HCT116 (cell line): ENCODE measurements at regions not wholly inside any gene's neighbourhood (a gene's known extent, or its start where the extent isn't known, plus 50 kb on each side); places are given as distances from the start of the nearest gene placed in this dataset.

Experiments used
- ATAC-seq: fragments of 200-7000 bp; cut with Tn5 transposase; 2 replicates; pipeline ENCODE4 v1.9.1; 2020; ENCODE audit warnings: mild to moderate bottlenecking, moderate library complexity
- BruUV-seq: library from RNA; stranded (reverse); fragments of 400-500 nt; replicated peaks from 2 replicates; lab custom pipeline; 2021; lab: Mats Ljungman, UMichigan
- CTCF ChIA-PET: fragments of 300-600 bp; sonication (Branson Sonifier 250); formaldehyde crosslinking; loops from one replicate; lab custom pipeline; 2021; ENCODE audit warnings: antibody characterized with exemption; lab: Charles Lee
- POLR2A ChIA-PET: fragments of 300-600, 350-600 bp; sonication (Branson Sonifier 250); formaldehyde crosslinking; loops from one replicate; lab custom pipeline; 2021; ENCODE audit warnings: antibody characterized with exemption; lab: Charles Lee
- RAD21 ChIA-PET, 2 experiments: fragments of 300-600 bp; sonication (Branson Sonifier 250); formaldehyde crosslinking; loops; one replicate each; lab custom pipeline; 2023; ENCODE audit warnings: low total read pairs in 2 of 2; ENCODE audit not compliant: uncharacterized antibody in 2 of 2, unreplicated experiment in 2 of 2, low non-redundant PET in 1 of 2; lab: Charles Lee
- DNase-seq: peaks from one replicate; pipeline ENCODE4 v3.0.0-alpha.2; 2010; ENCODE audit warnings: low read depth, low spot score
- H2AFZ ChIP-seq: fragments of 200-600 bp; shearing (Covaris generic), sonication (generic); 2 replicates; pipeline ENCODE4 v1.6.1; 2017; ENCODE audit warnings: low read depth, mixed run types, mixed read lengths, antibody characterized with exemption, low read length; ENCODE audit not compliant: poor library complexity, severe bottlenecking
- H3K27ac ChIP-seq: 2 replicates; pipeline ENCODE4 v1.5.1; 2012; ENCODE audit warnings: low read depth, low read length
- H3K27me3 ChIP-seq: fragments of 200-600 bp; sonication (generic); 2 replicates; pipeline ENCODE4 v1.6.1; 2016; ENCODE audit warnings: mixed run types, low read length, mixed read lengths; ENCODE audit not compliant: insufficient read depth
- H3K36me3 ChIP-seq, 2 experiments: fragments of 200-500 bp in 1 of 2; fragments of 200-600 bp in 1 of 2; sonication (Bioruptor generic) in 1 of 2; sonication (generic) in 1 of 2; 2 replicates each; pipeline versions ENCODE4 v1.5.1 to v1.6.1; 2014 to 2016; ENCODE audit warnings: low read length in 2 of 2, inconsistent platforms in 1 of 2, mixed read lengths in 1 of 2, mixed run types in 1 of 2; ENCODE audit not compliant: insufficient read depth in 2 of 2, control insufficient read depth in 1 of 2
- H3K4me1 ChIP-seq, 2 experiments: fragments of 200-600 bp in 1 of 2; sonication (generic) in 1 of 2; 2 replicates each; pipeline versions ENCODE4 v1.5.1 to v1.6.1; 2012 to 2017; ENCODE audit warnings: low read length in 2 of 2, inconsistent platforms in 1 of 2, mild to moderate bottlenecking in 1 of 2, mixed read lengths in 1 of 2, mixed run types in 1 of 2, moderate library complexity in 1 of 2; ENCODE audit not compliant: insufficient read depth in 2 of 2, control insufficient read depth in 1 of 2
- H3K4me2 ChIP-seq: fragments of 200-600 bp; sonication (generic); 2 replicates; pipeline ENCODE4 v1.6.1; 2017; ENCODE audit warnings: mixed run types, low read length, mixed read lengths
- H3K4me3 ChIP-seq, 2 experiments: fragments of 200-600 bp in 1 of 2; sonication (generic) in 1 of 2; replicated peaks in 1 of 2; 2 replicates each; pipeline ENCODE4 v1.5.1; 2011 to 2016; ENCODE audit warnings: low read length in 2 of 2, control low read depth in 1 of 2, low read depth in 1 of 2, mild to moderate bottlenecking in 1 of 2, mixed read lengths in 1 of 2, mixed run types in 1 of 2
- H3K79me2 ChIP-seq: fragments of 200-600 bp; sonication (generic); 2 replicates; pipeline ENCODE4 v1.6.1; 2017; ENCODE audit warnings: mild to moderate bottlenecking, mixed run types, low read length, moderate library complexity, mixed read lengths; ENCODE audit not compliant: insufficient read depth
- H3K9ac ChIP-seq: fragments of 200-600 bp; sonication (generic); 2 replicates; pipeline ENCODE4 v1.6.1; 2016; ENCODE audit warnings: low read length, mixed read lengths
- H3K9me2 ChIP-seq: fragments of 200-600 bp; sonication (generic), shearing (Covaris generic); 2 replicates; pipeline ENCODE4 v1.6.1; 2017; ENCODE audit warnings: mixed run types, mild to moderate bottlenecking, moderate library complexity; ENCODE audit not compliant: insufficient read depth
- H3K9me3 ChIP-seq, 2 experiments: fragments of 200-500 bp in 1 of 2; fragments of 200-600 bp in 1 of 2; sonication (Bioruptor generic) in 1 of 2; sonication (generic) in 1 of 2; 2 replicates each; pipeline ENCODE4 v1.6.1; 2014 to 2017; ENCODE audit warnings: low read length in 2 of 2, mixed read lengths in 2 of 2, inconsistent platforms in 1 of 2, low read depth in 1 of 2, mild to moderate bottlenecking in 1 of 2, mixed run types in 1 of 2, moderate library complexity in 1 of 2; ENCODE audit not compliant: control insufficient read depth in 1 of 2, insufficient read depth in 1 of 2
- H4K20me1 ChIP-seq: fragments of 200-600 bp; sonication (generic), shearing (Covaris generic); 2 replicates; pipeline ENCODE4 v1.6.1; 2017; ENCODE audit warnings: mixed run types, mild to moderate bottlenecking, moderate library complexity; ENCODE audit not compliant: insufficient read depth
- CBX3 ChIP-seq: IDR thresholded peaks from 2 replicates; pipeline ENCODE4 v1.6.1; 2012; ENCODE audit warnings: low read depth
- ELF1 ChIP-seq: IDR thresholded peaks from 2 replicates; pipeline ENCODE4 v1.6.1; 2012; ENCODE audit warnings: low read depth, borderline replicate concordance
- EZH2 ChIP-seq: fragments of 200-600 bp; sonication (generic); IDR thresholded peaks from 2 replicates; pipeline ENCODE4 v1.6.1; 2017; ENCODE audit warnings: antibody characterized with exemption, mixed run types
- EZH2phosphoT487 ChIP-seq: fragments of 200-600 bp; IDR thresholded peaks from 2 replicates; pipeline ENCODE4 v1.6.1; 2018; ENCODE audit warnings: antibody characterized with exemption, borderline replicate concordance
- FOSL1 ChIP-seq: IDR thresholded peaks from 2 replicates; pipeline ENCODE4 v1.6.1; 2012; ENCODE audit warnings: low read depth
- JUND ChIP-seq: IDR thresholded peaks from 2 replicates; pipeline ENCODE4 v1.6.1; 2012
- SRF ChIP-seq: IDR thresholded peaks from 2 replicates; pipeline ENCODE4 v1.6.1; 2012; ENCODE audit warnings: low read depth
- TCF7L2 ChIP-seq: IDR thresholded peaks from 2 replicates; pipeline ENCODE4 v1.7.0; 2011; ENCODE audit warnings: borderline replicate concordance, inconsistent platforms; ENCODE audit not compliant: insufficient read depth, insufficient read length; ENCODE audit errors: extremely low read depth
- ZFX ChIP-seq: fragments of 450-650 bp; IDR thresholded peaks from 2 replicates; pipeline ENCODE4 v1.6.1; 2017
- intact Hi-C: fragments of 100-400 bp; cut with micrococcal nuclease; formaldehyde crosslinking; loops from 2 replicates; pipeline ENCODE4 v1.10.0; 2022

DNA sequence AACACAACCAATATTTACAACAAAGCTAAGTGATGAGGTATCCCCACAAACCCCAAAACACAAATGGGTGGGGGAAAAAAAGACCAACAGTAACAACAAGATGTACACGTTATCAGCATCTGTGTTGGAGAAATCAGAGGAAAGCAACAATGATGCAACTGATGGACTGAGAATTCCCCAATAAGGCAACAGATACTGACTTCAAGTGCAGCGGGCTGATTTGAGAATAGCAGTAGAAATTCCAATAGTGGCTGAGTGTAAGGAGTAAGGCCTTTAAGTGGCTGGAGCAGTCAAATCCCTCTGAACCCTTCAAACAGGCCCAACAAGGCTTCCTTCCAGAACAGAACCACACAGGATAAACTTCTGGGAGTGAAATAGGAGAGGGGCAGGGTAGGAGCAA is 97.6 kb downstream of the TM2D1 start:
- H3K4me2 ChIP-seq: no peak overlapping the region
- no peak overlapping the region for H3K9ac ChIP-seq
- BruUV-seq: no TSS peak
- TF ChIP-seq ZFX (no peak), ELF1 (no peak), SRF (no peak), EZH2phosphoT487 (no peak), TCF7L2 (no peak)
- ChIA-PET POLR2A (no interaction called here), RAD21 (no interaction called here), CTCF (no interaction called here)
- H4K20me1 ChIP-seq: no peaks in the 10 kb centered on the region
- no peaks in the 10 kb centered on the region for H3K79me2 ChIP-seq
- no peak overlapping the region for H3K4me3 ChIP-seq
- H3K27ac ChIP-seq: no peak overlapping the region
- H3K36me3 ChIP-seq: no peaks in the 10 kb centered on the region
- no peak overlapping the region for H2AFZ ChIP-seq
- ATAC-seq: no peak
- DNase-seq: no peak
- no peaks in the 10 kb centered on the region for H3K9me3 ChIP-seq
- H3K4me1 ChIP-seq: no peaks in the 10 kb centered on the region
- intact Hi-C loops: no loop called here
- no peaks in the 10 kb centered on the region for H3K27me3 ChIP-seq
- H3K9me2 ChIP-seq: no peaks in the 10 kb centered on the region

DNA sequence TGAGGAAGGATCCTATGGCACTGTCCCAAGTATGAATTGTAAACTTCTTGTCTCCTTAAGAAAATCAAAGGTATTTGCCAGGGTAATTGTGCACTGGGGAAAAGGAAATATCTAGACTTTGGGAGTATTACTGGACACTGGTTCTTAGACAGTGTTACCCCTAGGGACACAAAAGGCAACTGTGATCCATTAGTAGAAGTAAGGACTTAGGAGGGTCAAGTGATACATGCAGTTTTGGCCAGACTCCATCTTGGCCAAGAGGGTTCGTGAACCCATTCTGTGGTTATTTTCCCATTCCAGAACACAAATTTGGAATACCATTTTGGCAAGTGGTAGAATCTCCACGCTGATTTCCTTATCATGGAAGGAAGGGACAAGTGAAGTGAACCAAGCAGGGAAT is 98.1 kb downstream of the TM2D1 start:
- Histone ChIP-seq H3K79me2 (no peaks in the 10 kb centered on the region), H3K9me3 (no peaks in the 10 kb centered on the region), H3K4me1 (no peaks in the 10 kb centered on the region), H2AFZ (no peak overlapping the region), H3K9me2 (no peaks in the 10 kb centered on the region), H3K36me3 (no peaks in the 10 kb centered on the region), H3K27ac (no peak overlapping the region), H3K4me3 (no peak overlapping the region), H3K27me3 (no peaks in the 10 kb centered on the region), H3K4me2 (no peak overlapping the region), H3K9ac (no peak overlapping the region), H4K20me1 (no peaks in the 10 kb centered on the region)
- BruUV-seq: no TSS peak
- no peak for DNase-seq
- ATAC-seq: no peak
- ChIA-PET RAD21 (no interaction called here), CTCF (no interaction called here), POLR2A (no interaction called here)
- TF ChIP-seq CBX3 (no peak), FOSL1 (no peak), JUND (no peak), EZH2 (no peak), EZH2phosphoT487 (no peak)
- intact Hi-C loops: no loop called here
